HEK293 (cell line): ENCODE measurements at regions not wholly inside any gene's neighbourhood (a gene's known extent, or its start where the extent isn't known, plus 50 kb on each side); places are given as distances from the start of the nearest gene placed in this dataset.

Experiments
- CTCF ChIP-seq: fragments of 450-650 bp; formaldehyde crosslinking; IDR thresholded peaks from 2 replicates; pipeline ENCODE4 v1.5.1; 2016; ENCODE audit warnings: missing biosample characterization, missing genetic modification characterization
- GLI2 ChIP-seq: fragments of 450-650 bp; formaldehyde crosslinking; IDR thresholded peaks from 2 replicates; pipeline ENCODE4; 2017; ENCODE audit warnings: missing biosample characterization, missing genetic modification characterization, low read depth, borderline replicate concordance
- TRIM28 ChIP-seq: IDR thresholded peaks from 2 replicates; pipeline ENCODE4 v1.6.1; 2011; ENCODE audit warnings: low read length, control low read depth, borderline replicate concordance
- ZFP37 ChIP-seq: fragments of 450-650 bp; formaldehyde crosslinking; IDR thresholded peaks from 2 replicates; pipeline ENCODE4 v1.5.1; 2016; ENCODE audit warnings: missing biosample characterization, missing genetic modification characterization
- ZNF114 ChIP-seq: fragments of 450-650 bp; formaldehyde crosslinking; IDR thresholded peaks from 2 replicates; pipeline ENCODE4 v1.5.0; 2017; ENCODE audit warnings: missing biosample characterization, missing genetic modification characterization
- ZNF138 ChIP-seq: fragments of 450-650 bp; formaldehyde crosslinking; IDR thresholded peaks from 2 replicates; pipeline ENCODE4 v1.5.1; 2016; ENCODE audit warnings: missing biosample characterization, missing genetic modification characterization, borderline replicate concordance
- ZNF157 ChIP-seq: fragments of 450-650 bp; formaldehyde crosslinking; IDR thresholded peaks from 2 replicates; pipeline ENCODE4 v1.5.1; 2016; ENCODE audit warnings: missing biosample characterization, missing genetic modification characterization
- ZNF274 ChIP-seq, 2 experiments: fragments of 200-500 bp in 1 of 2; fragments of 450-650 bp in 1 of 2; sonication (Bioruptor generic) in 1 of 2; formaldehyde crosslinking in 1 of 2; IDR thresholded peaks; 2 replicates each; pipeline versions ENCODE4 v1.5.1 to v1.6.1; 2014 to 2016; ENCODE audit warnings: borderline replicate concordance in 1 of 2, inconsistent platforms in 1 of 2, low read length in 1 of 2, missing biosample characterization in 1 of 2, missing genetic modification characterization in 1 of 2
- ZNF311 ChIP-seq: fragments of 450-650 bp; formaldehyde crosslinking; IDR thresholded peaks from 2 replicates; pipeline ENCODE4 v1.5.1; 2017; ENCODE audit warnings: missing biosample characterization, missing genetic modification characterization, borderline replicate concordance
- ZNF521 ChIP-seq: fragments of 450-650 bp; formaldehyde crosslinking; IDR thresholded peaks from 2 replicates; pipeline ENCODE4 v1.5.1; 2017; ENCODE audit warnings: missing biosample characterization, mild to moderate bottlenecking, missing genetic modification characterization
- TF ChIP-seq, protein P1 (sequence below): fragments of 450-650 bp; formaldehyde crosslinking; IDR thresholded peaks from 2 replicates; pipeline ENCODE4 v1.5.1; 2016; ENCODE audit warnings: missing biosample characterization, missing genetic modification characterization
- TF ChIP-seq, protein P2 (sequence below): sonication (generic); formaldehyde crosslinking; IDR thresholded peaks from 2 replicates; pipeline ENCODE4 v1.8.1; 2022; ENCODE audit warnings: mild to moderate bottlenecking, moderate library complexity, missing genetic modification reagents

GRCh38 chrX:111009256-111009655 is 86.7 kb upstream of the PAK3 start:
- TF ChIP-seq CTCF (tag by site-specific recombination) (no peak), ZNF138 (no peak), ZFP37 (tag by site-specific recombination) (no peak), GLI2 (tag by site-specific recombination) (no peak), TRIM28 (no peak), ZNF311 (no peak), ZNF521 (tag by site-specific recombination) (no peak), ZNF274 (IDR thresholded peaks at IDR 0.05; ENCODE audit: low read length) (no peak), ZNF274 (tag by site-specific recombination; IDR thresholded peaks at IDR 0.05; ENCODE audit: borderline replicate concordance) (no peak), ZNF157 (no peak), ZNF114 (tag by site-specific recombination) (no peak)
- TF ChIP-seq, protein P1, sequence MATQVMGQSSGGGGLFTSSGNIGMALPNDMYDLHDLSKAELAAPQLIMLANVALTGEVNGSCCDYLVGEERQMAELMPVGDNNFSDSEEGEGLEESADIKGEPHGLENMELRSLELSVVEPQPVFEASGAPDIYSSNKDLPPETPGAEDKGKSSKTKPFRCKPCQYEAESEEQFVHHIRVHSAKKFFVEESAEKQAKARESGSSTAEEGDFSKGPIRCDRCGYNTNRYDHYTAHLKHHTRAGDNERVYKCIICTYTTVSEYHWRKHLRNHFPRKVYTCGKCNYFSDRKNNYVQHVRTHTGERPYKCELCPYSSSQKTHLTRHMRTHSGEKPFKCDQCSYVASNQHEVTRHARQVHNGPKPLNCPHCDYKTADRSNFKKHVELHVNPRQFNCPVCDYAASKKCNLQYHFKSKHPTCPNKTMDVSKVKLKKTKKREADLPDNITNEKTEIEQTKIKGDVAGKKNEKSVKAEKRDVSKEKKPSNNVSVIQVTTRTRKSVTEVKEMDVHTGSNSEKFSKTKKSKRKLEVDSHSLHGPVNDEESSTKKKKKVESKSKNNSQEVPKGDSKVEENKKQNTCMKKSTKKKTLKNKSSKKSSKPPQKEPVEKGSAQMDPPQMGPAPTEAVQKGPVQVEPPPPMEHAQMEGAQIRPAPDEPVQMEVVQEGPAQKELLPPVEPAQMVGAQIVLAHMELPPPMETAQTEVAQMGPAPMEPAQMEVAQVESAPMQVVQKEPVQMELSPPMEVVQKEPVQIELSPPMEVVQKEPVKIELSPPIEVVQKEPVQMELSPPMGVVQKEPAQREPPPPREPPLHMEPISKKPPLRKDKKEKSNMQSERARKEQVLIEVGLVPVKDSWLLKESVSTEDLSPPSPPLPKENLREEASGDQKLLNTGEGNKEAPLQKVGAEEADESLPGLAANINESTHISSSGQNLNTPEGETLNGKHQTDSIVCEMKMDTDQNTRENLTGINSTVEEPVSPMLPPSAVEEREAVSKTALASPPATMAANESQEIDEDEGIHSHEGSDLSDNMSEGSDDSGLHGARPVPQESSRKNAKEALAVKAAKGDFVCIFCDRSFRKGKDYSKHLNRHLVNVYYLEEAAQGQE, result no peak
- TF ChIP-seq, protein P2, sequence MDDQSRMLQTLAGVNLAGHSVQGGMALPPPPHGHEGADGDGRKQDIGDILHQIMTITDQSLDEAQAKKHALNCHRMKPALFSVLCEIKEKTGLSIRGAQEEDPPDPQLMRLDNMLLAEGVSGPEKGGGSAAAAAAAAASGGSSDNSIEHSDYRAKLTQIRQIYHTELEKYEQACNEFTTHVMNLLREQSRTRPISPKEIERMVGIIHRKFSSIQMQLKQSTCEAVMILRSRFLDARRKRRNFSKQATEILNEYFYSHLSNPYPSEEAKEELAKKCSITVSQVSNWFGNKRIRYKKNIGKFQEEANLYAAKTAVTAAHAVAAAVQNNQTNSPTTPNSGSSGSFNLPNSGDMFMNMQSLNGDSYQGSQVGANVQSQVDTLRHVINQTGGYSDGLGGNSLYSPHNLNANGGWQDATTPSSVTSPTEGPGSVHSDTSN, result no peak
